ENCODE measurements at regions not wholly inside any gene's neighbourhood (a gene's known extent, or its start where the extent isn't known, plus 50 kb on each side); places are given as distances from the start of the nearest gene placed in this dataset.

DNA sequence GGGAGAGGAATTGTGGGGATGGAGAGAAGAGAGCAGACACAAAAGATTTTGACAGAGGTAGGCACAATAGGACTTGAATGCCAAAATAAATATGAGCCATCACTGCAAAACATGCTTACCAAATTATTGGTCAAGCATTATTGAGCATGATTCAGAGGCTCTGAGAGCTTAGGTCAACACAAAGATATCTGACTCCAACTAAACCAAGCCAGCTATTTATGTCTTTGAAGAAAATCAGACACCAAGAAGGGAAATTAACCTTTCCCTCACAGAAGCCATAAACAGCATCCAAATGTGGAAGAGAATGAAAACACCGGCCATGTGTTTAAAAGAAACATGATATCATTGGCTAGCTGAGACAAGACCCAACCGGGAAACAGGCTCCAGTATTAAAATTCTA lies 323.2 kb downstream of the RAB28 start:
- TF ChIP-seq SP1 (IDR thresholded peaks at IDR 0.05) (no peak), JUND (IDR thresholded peaks at IDR 0.05) (no peak), CTCF (IDR thresholded peaks at IDR 0.05; ENCODE audit: low read depth, low read length, missing input control) (no peak), REST (IDR thresholded peaks at IDR 0.05) (no peak), GABPA (IDR thresholded peaks at IDR 0.05 in 1 of 2, conservative IDR thresholded peaks at IDR 0.05 in 1 of 2) (no peak), EGR1 (IDR thresholded peaks at IDR 0.05; ENCODE audit: low read depth in 2 of 2) (no peak)
- TF ChIP-seq, protein P1, sequence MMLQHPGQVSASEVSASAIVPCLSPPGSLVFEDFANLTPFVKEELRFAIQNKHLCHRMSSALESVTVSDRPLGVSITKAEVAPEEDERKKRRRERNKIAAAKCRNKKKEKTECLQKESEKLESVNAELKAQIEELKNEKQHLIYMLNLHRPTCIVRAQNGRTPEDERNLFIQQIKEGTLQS (IDR thresholded peaks at IDR 0.05): no peak
- TF ChIP-seq, protein P2, sequence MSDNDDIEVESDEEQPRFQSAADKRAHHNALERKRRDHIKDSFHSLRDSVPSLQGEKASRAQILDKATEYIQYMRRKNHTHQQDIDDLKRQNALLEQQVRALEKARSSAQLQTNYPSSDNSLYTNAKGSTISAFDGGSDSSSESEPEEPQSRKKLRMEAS (IDR thresholded peaks at IDR 0.05): no peak
